Fibroblast of lung (primary cell): ENCODE measurements at regions not wholly inside any gene's neighbourhood (a gene's known extent, or its start where the extent isn't known, plus 50 kb on each side); places are given as distances from the start of the nearest gene placed in this dataset.

Experiments
- CTCF ChIP-seq, 2 donors: IDR thresholded peaks in 1 of 2; conservative IDR thresholded peaks in 1 of 2; 1 replicate in 1 of 2; 2 replicates in 1 of 2; pipeline ENCODE4 v1.5.1; 2011 to 2012; ENCODE audit warnings: low read length in 2 of 2, control low read depth in 1 of 2, inconsistent platforms in 1 of 2, low read depth in 1 of 2, mild to moderate bottlenecking in 1 of 2
- EZH2 ChIP-seq: IDR thresholded peaks from 2 replicates; pipeline ENCODE4 v1.5.1; 2012; ENCODE audit warnings: low read length, control low read depth, mild to moderate bottlenecking; ENCODE audit errors: missing control alignments

GRCh38 chr15:81680829-81681228 lies 306.8 kb upstream of the TMC3 start:
- no peak for TF ChIP-seq CTCF (conservative IDR thresholded peaks at IDR 0.05 in 1 of 2, IDR thresholded peaks at IDR 0.05 in 1 of 2; ENCODE audit: low read depth in 1 of 2, low read length in 2 of 2)
- no peak for TF ChIP-seq EZH2
